ENCODE measurements at regions not wholly inside any gene's neighbourhood (a gene's known extent, or its start where the extent isn't known, plus 50 kb on each side); places are given as distances from the start of the nearest gene placed in this dataset.
A peak's percentile ranks its signal among the peaks of the same experiment; 100 is the strongest.

GRCh38 chr6:167541544-167541943, 216.7 kb downstream of the TTLL2 start:
- no peaks in the 10 kb centered on the region for H3K9me3 ChIP-seq
- intact Hi-C loops (cut with DNase I, micrococcal nuclease) = no loop called here
- no peak overlapping the region for H3K4me3 ChIP-seq
- H3K36me3 ChIP-seq (ENCODE audit: low read depth) = no peaks in the 10 kb centered on the region
- no peak for DNase-seq
- no peaks in the 10 kb centered on the region for H3K4me1 ChIP-seq (ENCODE audit: low read depth)
- ATAC-seq = no peak
- no peak for TF ChIP-seq CTCF (IDR thresholded peaks at IDR 0.05)

- ATAC-seq = peak; percentile 33
- Histone ChIP-seq H3K4me3 (no peak overlapping the region), H3K4me1 (ENCODE audit: low read depth) (no peaks in the 10 kb centered on the region), H3K9me3 (no peaks in the 10 kb centered on the region), H3K36me3 (ENCODE audit: low read depth) (no peaks in the 10 kb centered on the region)
- intact Hi-C loops (cut with DNase I, micrococcal nuclease) = no loop called here
- no peak for TF ChIP-seq CTCF (IDR thresholded peaks at IDR 0.05)
- peak in 1 of 3 donors; percentile 17 for DNase-seq
Measured at GRCh38 chr6:167543602-167544497, 219.0 kb downstream of the TTLL2 start.

GRCh38 chr6:167546611-167547327, 221.9 kb downstream of the TTLL2 start:
- Histone ChIP-seq H3K36me3 (ENCODE audit: low read depth) (no peaks in the 10 kb centered on the region), H3K4me1 (ENCODE audit: low read depth) (no peaks in the 10 kb centered on the region), H3K9me3 (no peaks in the 10 kb centered on the region), H3K4me3 (no peak overlapping the region)
- no peak for TF ChIP-seq CTCF (IDR thresholded peaks at IDR 0.05)
- no peak for ATAC-seq
- DNase-seq = no peak
- intact Hi-C loops (cut with DNase I, micrococcal nuclease) = no loop called here

- no peak for DNase-seq
- ATAC-seq = no peak
- Histone ChIP-seq H3K9me3 (no peaks in the 10 kb centered on the region), H3K4me3 (no peak overlapping the region), H3K4me1 (ENCODE audit: low read depth) (no peaks in the 10 kb centered on the region), H3K36me3 (ENCODE audit: low read depth) (no peaks in the 10 kb centered on the region)
- intact Hi-C loops (cut with DNase I, micrococcal nuclease) = no loop called here
- no peak for TF ChIP-seq CTCF (IDR thresholded peaks at IDR 0.05)
Measured at GRCh38 chr6:167547328-167547692, 222.4 kb downstream of the TTLL2 start.

GRCh38 chr6:167547751-167548150, 222.9 kb downstream of the TTLL2 start:
- TF ChIP-seq CTCF (IDR thresholded peaks at IDR 0.05) = no peak
- no peaks in the 10 kb centered on the region for H3K4me1 ChIP-seq (ENCODE audit: low read depth)
- ATAC-seq (no peak), DNase-seq (no peak)
- no peaks in the 10 kb centered on the region for H3K9me3 ChIP-seq
- no peak overlapping the region for H3K4me3 ChIP-seq
- no peaks in the 10 kb centered on the region for H3K36me3 ChIP-seq (ENCODE audit: low read depth)
- intact Hi-C loops (cut with DNase I, micrococcal nuclease) = no loop called here

Measured in mucosa of descending colon (tissue), 3 donors.